ENCODE measurements at regions not wholly inside any gene's neighbourhood (a gene's known extent, or its start where the extent isn't known, plus 50 kb on each side); places are given as distances from the start of the nearest gene placed in this dataset.

DNA sequence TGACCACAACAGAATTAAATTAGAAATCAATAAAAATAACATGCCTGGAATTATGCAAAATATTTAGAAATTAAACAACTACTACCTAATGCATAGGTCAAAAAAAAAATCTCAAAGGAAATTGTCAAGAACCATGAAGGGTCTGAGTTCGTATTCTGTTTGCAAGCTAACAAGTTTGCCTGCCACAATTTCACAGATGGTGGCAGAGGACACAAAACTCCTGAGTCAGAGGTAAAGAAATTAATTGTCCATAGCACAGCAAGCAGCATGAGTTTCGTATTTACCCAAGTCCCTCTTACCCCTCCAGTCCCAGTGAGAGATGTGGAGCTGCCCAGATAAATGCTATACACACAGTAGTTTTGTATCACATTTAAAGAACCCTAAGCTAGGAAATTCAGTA, 675.9 kb downstream of the UQCRFS1 start (continued):
- TF ChIP-seq, protein P1, sequence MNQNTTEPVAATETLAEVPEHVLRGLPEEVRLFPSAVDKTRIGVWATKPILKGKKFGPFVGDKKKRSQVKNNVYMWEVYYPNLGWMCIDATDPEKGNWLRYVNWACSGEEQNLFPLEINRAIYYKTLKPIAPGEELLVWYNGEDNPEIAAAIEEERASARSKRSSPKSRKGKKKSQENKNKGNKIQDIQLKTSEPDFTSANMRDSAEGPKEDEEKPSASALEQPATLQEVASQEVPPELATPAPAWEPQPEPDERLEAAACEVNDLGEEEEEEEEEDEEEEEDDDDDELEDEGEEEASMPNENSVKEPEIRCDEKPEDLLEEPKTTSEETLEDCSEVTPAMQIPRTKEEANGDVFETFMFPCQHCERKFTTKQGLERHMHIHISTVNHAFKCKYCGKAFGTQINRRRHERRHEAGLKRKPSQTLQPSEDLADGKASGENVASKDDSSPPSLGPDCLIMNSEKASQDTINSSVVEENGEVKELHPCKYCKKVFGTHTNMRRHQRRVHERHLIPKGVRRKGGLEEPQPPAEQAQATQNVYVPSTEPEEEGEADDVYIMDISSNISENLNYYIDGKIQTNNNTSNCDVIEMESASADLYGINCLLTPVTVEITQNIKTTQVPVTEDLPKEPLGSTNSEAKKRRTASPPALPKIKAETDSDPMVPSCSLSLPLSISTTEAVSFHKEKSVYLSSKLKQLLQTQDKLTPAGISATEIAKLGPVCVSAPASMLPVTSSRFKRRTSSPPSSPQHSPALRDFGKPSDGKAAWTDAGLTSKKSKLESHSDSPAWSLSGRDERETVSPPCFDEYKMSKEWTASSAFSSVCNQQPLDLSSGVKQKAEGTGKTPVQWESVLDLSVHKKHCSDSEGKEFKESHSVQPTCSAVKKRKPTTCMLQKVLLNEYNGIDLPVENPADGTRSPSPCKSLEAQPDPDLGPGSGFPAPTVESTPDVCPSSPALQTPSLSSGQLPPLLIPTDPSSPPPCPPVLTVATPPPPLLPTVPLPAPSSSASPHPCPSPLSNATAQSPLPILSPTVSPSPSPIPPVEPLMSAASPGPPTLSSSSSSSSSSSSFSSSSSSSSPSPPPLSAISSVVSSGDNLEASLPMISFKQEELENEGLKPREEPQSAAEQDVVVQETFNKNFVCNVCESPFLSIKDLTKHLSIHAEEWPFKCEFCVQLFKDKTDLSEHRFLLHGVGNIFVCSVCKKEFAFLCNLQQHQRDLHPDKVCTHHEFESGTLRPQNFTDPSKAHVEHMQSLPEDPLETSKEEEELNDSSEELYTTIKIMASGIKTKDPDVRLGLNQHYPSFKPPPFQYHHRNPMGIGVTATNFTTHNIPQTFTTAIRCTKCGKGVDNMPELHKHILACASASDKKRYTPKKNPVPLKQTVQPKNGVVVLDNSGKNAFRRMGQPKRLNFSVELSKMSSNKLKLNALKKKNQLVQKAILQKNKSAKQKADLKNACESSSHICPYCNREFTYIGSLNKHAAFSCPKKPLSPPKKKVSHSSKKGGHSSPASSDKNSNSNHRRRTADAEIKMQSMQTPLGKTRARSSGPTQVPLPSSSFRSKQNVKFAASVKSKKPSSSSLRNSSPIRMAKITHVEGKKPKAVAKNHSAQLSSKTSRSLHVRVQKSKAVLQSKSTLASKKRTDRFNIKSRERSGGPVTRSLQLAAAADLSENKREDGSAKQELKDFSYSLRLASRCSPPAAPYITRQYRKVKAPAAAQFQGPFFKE (tag by site-specific recombination; IDR thresholded peaks at IDR 0.05; ENCODE audit: borderline replicate concordance) = no peak
- TF ChIP-seq ZNF707 (tag by site-specific recombination; IDR thresholded peaks at IDR 0.05) (no peak), ZSCAN16 (tag by site-specific recombination; IDR thresholded peaks at IDR 0.05) (no peak), ZNF239 (tag by site-specific recombination; IDR thresholded peaks at IDR 0.05) (no peak), ZNF157 (tag by site-specific recombination; IDR thresholded peaks at IDR 0.05) (no peak), ZNF423 (tag by site-specific recombination; IDR thresholded peaks at IDR 0.05) (no peak)
- TF ChIP-seq, protein P2, sequence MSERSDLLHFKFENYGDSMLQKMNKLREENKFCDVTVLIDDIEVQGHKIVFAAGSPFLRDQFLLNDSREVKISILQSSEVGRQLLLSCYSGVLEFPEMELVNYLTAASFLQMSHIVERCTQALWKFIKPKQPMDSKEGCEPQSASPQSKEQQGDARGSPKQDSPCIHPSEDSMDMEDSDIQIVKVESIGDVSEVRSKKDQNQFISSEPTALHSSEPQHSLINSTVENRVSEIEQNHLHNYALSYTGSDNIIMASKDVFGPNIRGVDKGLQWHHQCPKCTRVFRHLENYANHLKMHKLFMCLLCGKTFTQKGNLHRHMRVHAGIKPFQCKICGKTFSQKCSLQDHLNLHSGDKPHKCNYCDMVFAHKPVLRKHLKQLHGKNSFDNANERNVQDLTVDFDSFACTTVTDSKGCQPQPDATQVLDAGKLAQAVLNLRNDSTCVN (tag by site-specific recombination; optimal IDR thresholded peaks at IDR 0.05) = no peak

DNA sequence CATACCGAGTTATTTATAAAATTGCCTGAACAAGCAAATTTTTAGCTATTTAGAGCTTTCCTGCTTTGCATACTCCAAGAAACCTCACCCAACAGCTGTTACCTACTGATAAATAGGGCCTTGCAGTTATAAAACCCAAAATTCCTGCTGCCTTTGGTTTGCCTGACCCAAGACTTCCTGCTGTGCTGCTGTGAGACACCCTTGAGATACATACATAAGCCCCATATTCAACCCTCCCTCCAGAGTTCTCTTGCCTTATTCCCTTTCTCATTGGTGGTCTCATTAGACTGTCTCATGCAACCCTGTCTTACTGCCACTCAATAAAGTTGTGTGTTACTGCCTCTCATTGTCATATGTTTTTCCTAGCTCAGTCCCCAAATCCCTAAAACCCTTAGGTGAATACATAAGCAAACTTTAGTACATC, 677.6 kb downstream of the UQCRFS1 start:
- CTCF ChIA-PET = interaction anchor here (0.9 kb wide), 1 partner anchor 98 kb away, joined by 5 read pairs; no protein-coding TSS in a partner anchor
- no peak overlapping the region for H3K4me3 ChIP-seq (ENCODE audit: low read depth, low read length)
- H3K36me3 ChIP-seq (ENCODE audit: control insufficient read depth in 2 of 2, insufficient read depth in 1 of 2, low read length in 2 of 2) = peaks cover 0 to 14% of the 10 kb centered on the region in 2 experiments; a peak in 2 of 3 replicates
- H3K27ac ChIP-seq (ENCODE audit: extremely low read depth, low read depth, low read length) = no peak overlapping the region
- no peaks in the 10 kb centered on the region for H3K4me1 ChIP-seq (ENCODE audit: control insufficient read depth, insufficient read depth, low read length)
- TF ChIP-seq, protein P3, sequence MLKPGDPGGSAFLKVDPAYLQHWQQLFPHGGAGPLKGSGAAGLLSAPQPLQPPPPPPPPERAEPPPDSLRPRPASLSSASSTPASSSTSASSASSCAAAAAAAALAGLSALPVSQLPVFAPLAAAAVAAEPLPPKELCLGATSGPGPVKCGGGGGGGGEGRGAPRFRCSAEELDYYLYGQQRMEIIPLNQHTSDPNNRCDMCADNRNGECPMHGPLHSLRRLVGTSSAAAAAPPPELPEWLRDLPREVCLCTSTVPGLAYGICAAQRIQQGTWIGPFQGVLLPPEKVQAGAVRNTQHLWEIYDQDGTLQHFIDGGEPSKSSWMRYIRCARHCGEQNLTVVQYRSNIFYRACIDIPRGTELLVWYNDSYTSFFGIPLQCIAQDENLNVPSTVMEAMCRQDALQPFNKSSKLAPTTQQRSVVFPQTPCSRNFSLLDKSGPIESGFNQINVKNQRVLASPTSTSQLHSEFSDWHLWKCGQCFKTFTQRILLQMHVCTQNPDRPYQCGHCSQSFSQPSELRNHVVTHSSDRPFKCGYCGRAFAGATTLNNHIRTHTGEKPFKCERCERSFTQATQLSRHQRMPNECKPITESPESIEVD (tag by site-specific recombination; IDR thresholded peaks at IDR 0.05) = no peak
- TF ChIP-seq, protein P4, sequence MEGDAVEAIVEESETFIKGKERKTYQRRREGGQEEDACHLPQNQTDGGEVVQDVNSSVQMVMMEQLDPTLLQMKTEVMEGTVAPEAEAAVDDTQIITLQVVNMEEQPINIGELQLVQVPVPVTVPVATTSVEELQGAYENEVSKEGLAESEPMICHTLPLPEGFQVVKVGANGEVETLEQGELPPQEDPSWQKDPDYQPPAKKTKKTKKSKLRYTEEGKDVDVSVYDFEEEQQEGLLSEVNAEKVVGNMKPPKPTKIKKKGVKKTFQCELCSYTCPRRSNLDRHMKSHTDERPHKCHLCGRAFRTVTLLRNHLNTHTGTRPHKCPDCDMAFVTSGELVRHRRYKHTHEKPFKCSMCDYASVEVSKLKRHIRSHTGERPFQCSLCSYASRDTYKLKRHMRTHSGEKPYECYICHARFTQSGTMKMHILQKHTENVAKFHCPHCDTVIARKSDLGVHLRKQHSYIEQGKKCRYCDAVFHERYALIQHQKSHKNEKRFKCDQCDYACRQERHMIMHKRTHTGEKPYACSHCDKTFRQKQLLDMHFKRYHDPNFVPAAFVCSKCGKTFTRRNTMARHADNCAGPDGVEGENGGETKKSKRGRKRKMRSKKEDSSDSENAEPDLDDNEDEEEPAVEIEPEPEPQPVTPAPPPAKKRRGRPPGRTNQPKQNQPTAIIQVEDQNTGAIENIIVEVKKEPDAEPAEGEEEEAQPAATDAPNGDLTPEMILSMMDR (tag by site-specific recombination; IDR thresholded peaks at IDR 0.05) = no peak
- TF ChIP-seq, protein P5, sequence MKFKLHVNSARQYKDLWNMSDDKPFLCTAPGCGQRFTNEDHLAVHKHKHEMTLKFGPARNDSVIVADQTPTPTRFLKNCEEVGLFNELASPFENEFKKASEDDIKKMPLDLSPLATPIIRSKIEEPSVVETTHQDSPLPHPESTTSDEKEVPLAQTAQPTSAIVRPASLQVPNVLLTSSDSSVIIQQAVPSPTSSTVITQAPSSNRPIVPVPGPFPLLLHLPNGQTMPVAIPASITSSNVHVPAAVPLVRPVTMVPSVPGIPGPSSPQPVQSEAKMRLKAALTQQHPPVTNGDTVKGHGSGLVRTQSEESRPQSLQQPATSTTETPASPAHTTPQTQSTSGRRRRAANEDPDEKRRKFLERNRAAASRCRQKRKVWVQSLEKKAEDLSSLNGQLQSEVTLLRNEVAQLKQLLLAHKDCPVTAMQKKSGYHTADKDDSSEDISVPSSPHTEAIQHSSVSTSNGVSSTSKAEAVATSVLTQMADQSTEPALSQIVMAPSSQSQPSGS (tag by site-specific recombination; IDR thresholded peaks at IDR 0.05; ENCODE audit: low read depth) = no peak
- TF ChIP-seq, protein P6, sequence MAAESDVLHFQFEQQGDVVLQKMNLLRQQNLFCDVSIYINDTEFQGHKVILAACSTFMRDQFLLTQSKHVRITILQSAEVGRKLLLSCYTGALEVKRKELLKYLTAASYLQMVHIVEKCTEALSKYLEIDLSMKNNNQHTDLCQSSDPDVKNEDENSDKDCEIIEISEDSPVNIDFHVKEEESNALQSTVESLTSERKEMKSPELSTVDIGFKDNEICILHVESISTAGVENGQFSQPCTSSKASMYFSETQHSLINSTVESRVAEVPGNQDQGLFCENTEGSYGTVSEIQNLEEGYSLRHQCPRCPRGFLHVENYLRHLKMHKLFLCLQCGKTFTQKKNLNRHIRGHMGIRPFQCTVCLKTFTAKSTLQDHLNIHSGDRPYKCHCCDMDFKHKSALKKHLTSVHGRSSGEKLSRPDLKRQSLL (tag by site-specific recombination; IDR thresholded peaks at IDR 0.05) = no peak
- no peak for TF ChIP-seq ZNF548 (tag by site-specific recombination; IDR thresholded peaks at IDR 0.05)
- TF ChIP-seq ZNF629 (tag by site-specific recombination; IDR thresholded peaks at IDR 0.05) = no peak
- no peak for TF ChIP-seq BCL11A (tag by site-specific recombination; IDR thresholded peaks at IDR 0.05; ENCODE audit: low read depth)
- no peak for TF ChIP-seq ZNF10 (tag by site-specific recombination; IDR thresholded peaks at IDR 0.05)
- no peak for TF ChIP-seq ZNF114 (tag by site-specific recombination; IDR thresholded peaks at IDR 0.05)
- TF ChIP-seq ZNF366 (tag by site-specific recombination; conservative IDR thresholded peaks at IDR 0.05) = no peak
- TF ChIP-seq ZNF221 (tag by site-specific recombination; IDR thresholded peaks at IDR 0.05; ENCODE audit: borderline replicate concordance) = no peak
- no peak for TF ChIP-seq ZNF792 (tag by site-specific recombination; IDR thresholded peaks at IDR 0.05)
- no peak for TF ChIP-seq ZNF16 (tag by site-specific recombination; IDR thresholded peaks at IDR 0.05; ENCODE audit: low read depth)
- TF ChIP-seq ZBTB7A (tag by site-specific recombination; IDR thresholded peaks at IDR 0.05; ENCODE audit: low read depth) = no peak
- TF ChIP-seq ZEB2 (tag by site-specific recombination; IDR thresholded peaks at IDR 0.05) = no peak
- POLR2A ChIA-PET = no interaction called here
- peaks cover 7% of the 10 kb centered on the region for H3K9me3 ChIP-seq (ENCODE audit: control insufficient read depth, insufficient read depth, low read depth, low read length)
